Glomerular visceral epithelial cell (primary cell): ENCODE measurements at regions not wholly inside any gene's neighbourhood (a gene's known extent, or its start where the extent isn't known, plus 50 kb on each side); places are given as distances from the start of the nearest gene placed in this dataset.
A peak's percentile ranks its signal among the peaks of the same experiment; 100 is the strongest.
"Not testable (repeated sequence)": the region's sequence is repeated elsewhere in the genome, so short reads cannot be mapped to it uniquely, and the experiment has no call there.

Source experiments
- DNase-seq: peaks from one replicate; pipeline ENCODE4 v3.0.0-alpha.2; 2016; ENCODE audit errors: extremely low spot score

- no peak for DNase-seq
These were observed 597.7 kb downstream of the BNC2 start for GRCh38 chr9:16272776-16273175.

- DNase-seq, result no peak
These were observed 594.5 kb downstream of the BNC2 start for GRCh38 chr9:16275795-16276624.

- DNase-seq, result no peak
These were observed 593.6 kb downstream of the BNC2 start for GRCh38 chr9:16276866-16277265.

GRCh38 chr9:16277471-16277960, 593.0 kb downstream of the BNC2 start:
- DNase-seq, result no peak

GRCh38 chr9:16278326-16278999, 592.0 kb downstream of the BNC2 start:
- DNase-seq, result no peak

- DNase-seq, result no peak
These were observed 588.8 kb downstream of the BNC2 start for GRCh38 chr9:16281707-16282106.

GRCh38 chr9:16282216-16282615, 588.3 kb downstream of the BNC2 start:
- DNase-seq, result peak; percentile 21

- no peak for DNase-seq
These were observed 587.8 kb downstream of the BNC2 start for GRCh38 chr9:16282718-16283117.

- DNase-seq, result no peak
These were observed 584.3 kb downstream of the BNC2 start for GRCh38 chr9:16286160-16286559.

- no peak for DNase-seq
These were observed 580.8 kb downstream of the BNC2 start for GRCh38 chr9:16289639-16290038.

GRCh38 chr9:16290169-16290568, 580.3 kb downstream of the BNC2 start:
- no peak for DNase-seq

- DNase-seq, result no peak
These were observed 578.5 kb downstream of the BNC2 start for GRCh38 chr9:16291921-16292320.

GRCh38 chr9:16293610-16294009, 576.9 kb downstream of the BNC2 start:
- no peak for DNase-seq

- DNase-seq, result peak; percentile 6
These were observed 576.2 kb downstream of the BNC2 start for GRCh38 chr9:16294133-16294770.

GRCh38 chr9:16294940-16295339, 575.5 kb downstream of the BNC2 start:
- not testable (repeated sequence) for DNase-seq

GRCh38 chr9:16299368-16299767, 571.1 kb downstream of the BNC2 start:
- not testable (repeated sequence) for DNase-seq

- no peak for DNase-seq
These were observed 567.0 kb downstream of the BNC2 start for GRCh38 chr9:16303506-16303905.

GRCh38 chr9:16304301-16304700, 566.2 kb downstream of the BNC2 start:
- no peak for DNase-seq

GRCh38 chr9:16306586-16306985, 563.9 kb downstream of the BNC2 start:
- no peak for DNase-seq

- DNase-seq, result no peak
These were observed 562.8 kb downstream of the BNC2 start for GRCh38 chr9:16307626-16308195.

GRCh38 chr9:16308645-16309044, 561.8 kb downstream of the BNC2 start:
- DNase-seq, result no peak

- no peak for DNase-seq
These were observed 561.4 kb downstream of the BNC2 start for GRCh38 chr9:16309082-16309468.
